Calu3 (cell line): ENCODE measurements at regions not wholly inside any gene's neighbourhood (a gene's known extent, or its start where the extent isn't known, plus 50 kb on each side); places are given as distances from the start of the nearest gene placed in this dataset.
"Not testable (repeated sequence)": the region's sequence is repeated elsewhere in the genome, so short reads cannot be mapped to it uniquely, and the experiment has no call there.

ENCODE experiments used
- BruUV-seq: library from RNA; stranded (reverse); fragments of 400-500 nt; replicated peaks from 2 replicates; lab custom pipeline; 2021; lab: Mats Ljungman, UMichigan
- CTCF ChIA-PET: fragments of 300-600 bp; sonication (Branson Sonifier 250); formaldehyde crosslinking; loops from one replicate; lab custom pipeline; 2022; ENCODE audit warnings: antibody characterized with exemption; lab: Charles Lee
- DNase-seq: peaks from one replicate; pipeline ENCODE4 v3.0.0; 2022
- H3K27ac Mint-ChIP-seq: one replicate; pipeline ENCODE4 v1.8.0; 2022; ENCODE audit warnings: mixed read lengths; ENCODE audit not compliant: unreplicated experiment
- H3K27me3 Mint-ChIP-seq: one replicate; pipeline ENCODE4 v1.8.0; 2022; ENCODE audit warnings: mixed read lengths; ENCODE audit not compliant: unreplicated experiment
- H3K36me3 Mint-ChIP-seq: one replicate; pipeline ENCODE4 v1.8.0; 2022; ENCODE audit warnings: mild to moderate bottlenecking, moderate library complexity, mixed read lengths; ENCODE audit not compliant: insufficient read depth, unreplicated experiment
- H3K4me1 Mint-ChIP-seq: one replicate; pipeline ENCODE4 v1.8.0; 2022; ENCODE audit warnings: mild to moderate bottlenecking, low read depth, mixed read lengths; ENCODE audit not compliant: unreplicated experiment
- H3K4me3 Mint-ChIP-seq: one replicate; pipeline ENCODE4 v1.8.0; 2022; ENCODE audit warnings: mild to moderate bottlenecking, low read depth, moderate library complexity, mixed read lengths; ENCODE audit not compliant: unreplicated experiment
- H3K9me3 Mint-ChIP-seq: one replicate; pipeline ENCODE4 v1.8.0; 2022; ENCODE audit warnings: low read depth, mixed read lengths; ENCODE audit not compliant: unreplicated experiment
- CTCF ChIP-seq: fragments of 200-600 bp; IDR thresholded peaks from one replicate; pipeline ENCODE4 v1.8.0; 2022; ENCODE audit warnings: antibody characterized with exemption; ENCODE audit not compliant: unreplicated experiment
- intact Hi-C: fragments of 100-400 bp; cut with micrococcal nuclease; formaldehyde crosslinking; loops from one replicate; pipeline ENCODE4 v1.10.0; 2022; ENCODE audit not compliant: unreplicated experiment

DNA sequence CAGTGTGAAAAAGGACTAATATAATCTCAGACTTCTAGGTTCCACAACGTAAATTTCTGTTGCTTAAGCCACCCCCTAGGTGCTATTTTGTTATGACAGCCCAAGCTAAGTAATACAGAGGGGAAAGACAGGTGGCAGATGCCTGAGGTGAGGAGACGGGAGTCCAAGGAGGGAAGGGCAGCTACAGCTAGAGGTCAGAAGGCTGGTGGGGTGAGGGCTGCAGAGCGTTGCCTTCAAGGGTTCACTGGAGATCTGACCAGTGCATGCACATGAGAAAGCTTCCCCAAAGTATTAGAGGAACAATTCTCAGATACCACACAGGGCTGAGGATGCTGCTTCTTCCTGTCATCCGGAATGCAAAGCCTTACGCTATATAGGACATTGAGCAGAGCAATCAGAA, 104.7 kb upstream of the IRX4 start:
- Mint-ChIP-seq H3K36me3 (no peaks in the 10 kb centered on the region), H3K27ac (no peak overlapping the region), H3K4me1 (no peaks in the 10 kb centered on the region), H3K9me3 (no peaks in the 10 kb centered on the region), H3K4me3 (no peak overlapping the region), H3K27me3 (peaks cover 13% of the 10 kb centered on the region)
- BruUV-seq: no TSS peak
- CTCF ChIA-PET: no interaction called here
- intact Hi-C loops: no loop called here
- no peak for TF ChIP-seq CTCF
- no peak for DNase-seq

- DNase-seq: no peak
- Mint-ChIP-seq H3K36me3 (no peaks in the 10 kb centered on the region), H3K4me3 (no peak overlapping the region), H3K27me3 (peaks cover 13% of the 10 kb centered on the region), H3K9me3 (no peaks in the 10 kb centered on the region), H3K4me1 (no peaks in the 10 kb centered on the region), H3K27ac (no peak overlapping the region)
- intact Hi-C loops: no loop called here
- CTCF ChIA-PET: no interaction called here
- no TSS peak for BruUV-seq
- TF ChIP-seq CTCF: no peak
Measured at GRCh38 chr5:1985781-1986180, 103.1 kb upstream of the IRX4 start.

- intact Hi-C loops: no loop called here
- BruUV-seq: no TSS peak
- CTCF ChIA-PET: no interaction called here
- no peak overlapping the region for H3K27ac Mint-ChIP-seq
- H3K36me3 Mint-ChIP-seq: no peaks in the 10 kb centered on the region
- H3K4me1 Mint-ChIP-seq: no peaks in the 10 kb centered on the region
- no peak for DNase-seq
- TF ChIP-seq CTCF: no peak
- peaks cover 26% of the 10 kb centered on the region for H3K27me3 Mint-ChIP-seq
- H3K9me3 Mint-ChIP-seq: no peaks in the 10 kb centered on the region
- H3K4me3 Mint-ChIP-seq: no peak overlapping the region
Measured at GRCh38 chr5:1983919-1984695, 101.4 kb upstream of the IRX4 start.

DNA sequence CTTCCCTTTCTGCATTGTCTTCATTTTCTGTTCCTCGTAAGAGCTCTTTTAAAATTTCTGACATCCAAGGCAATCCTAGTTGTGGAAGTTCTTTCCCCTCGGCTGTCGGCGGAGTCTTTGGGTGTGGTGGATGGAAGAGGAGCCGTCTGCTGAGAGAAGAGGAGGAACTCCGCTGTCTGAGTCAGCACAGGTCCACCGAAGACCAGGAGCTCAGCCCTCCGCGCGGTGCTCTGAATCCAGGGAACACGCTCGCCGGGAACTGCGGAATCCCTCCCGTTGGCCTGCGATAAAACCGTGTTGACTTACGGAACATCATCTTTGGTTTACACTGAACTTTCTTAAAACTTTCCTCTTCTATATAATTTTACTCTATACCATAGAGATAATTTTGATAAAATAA, 100.7 kb upstream of the IRX4 start:
- intact Hi-C loops: no loop called here
- CTCF ChIA-PET: no interaction called here
- no peak for DNase-seq
- H3K27ac Mint-ChIP-seq: no peak overlapping the region
- TF ChIP-seq CTCF: no peak
- peaks cover 26% of the 10 kb centered on the region for H3K27me3 Mint-ChIP-seq
- H3K4me3 Mint-ChIP-seq: no peak overlapping the region
- no peaks in the 10 kb centered on the region for H3K36me3 Mint-ChIP-seq
- no peaks in the 10 kb centered on the region for H3K9me3 Mint-ChIP-seq
- no TSS peak for BruUV-seq
- H3K4me1 Mint-ChIP-seq: no peaks in the 10 kb centered on the region

DNA sequence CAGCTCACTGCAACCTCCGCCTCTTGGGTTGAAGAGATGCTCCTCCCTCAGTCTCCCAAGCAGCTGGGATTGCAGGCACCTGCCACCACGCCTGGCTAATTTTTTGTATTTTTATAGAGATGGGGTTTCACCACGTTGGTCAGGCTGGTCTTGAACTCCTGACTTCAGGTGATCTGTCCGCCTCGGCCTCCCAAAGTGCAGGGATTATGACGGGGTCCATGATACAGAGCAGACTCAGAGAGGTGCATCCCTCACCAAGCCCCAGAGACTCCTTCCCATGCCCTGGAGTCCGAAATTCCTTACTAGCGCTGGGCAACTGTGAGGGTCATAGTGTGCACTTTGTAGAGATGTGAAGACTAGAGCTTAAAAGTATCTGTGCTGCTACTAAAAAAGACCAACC, 99.8 kb upstream of the IRX4 start:
- H3K4me1 Mint-ChIP-seq, H3K27ac Mint-ChIP-seq, intact Hi-C loops, DNase-seq, H3K36me3 Mint-ChIP-seq, BruUV-seq, H3K9me3 Mint-ChIP-seq, CTCF ChIA-PET, H3K4me3 Mint-ChIP-seq: not testable (repeated sequence)
- peaks cover 23% of the 10 kb centered on the region for H3K27me3 Mint-ChIP-seq
